ENCODE measurements at regions not wholly inside any gene's neighbourhood (a gene's known extent, or its start where the extent isn't known, plus 50 kb on each side); places are given as distances from the start of the nearest gene placed in this dataset.

- TF ChIP-seq RAD51 (IDR thresholded peaks at IDR 0.05; ENCODE audit: borderline replicate concordance, low read depth) = no peak
- TF ChIP-seq ZNF561 (CRISPR knock-in tag; conservative IDR thresholded peaks at IDR 0.05) = no peak
- no peak for TF ChIP-seq COPS2 (conservative IDR thresholded peaks at IDR 0.05)
- no peak for TF ChIP-seq ZNF311 (CRISPR knock-in tag; IDR thresholded peaks at IDR 0.05)
- TF ChIP-seq MNT (conservative IDR thresholded peaks at IDR 0.05) = no peak
- TF ChIP-seq ZBTB7A (IDR thresholded peaks at IDR 0.05; ENCODE audit: borderline replicate concordance, control insufficient read depth, low read depth, low read length) = no peak
Observed at GRCh38 chr2:128558895-128559532, 240.3 kb upstream of the HS6ST1 start (continued).

GRCh38 chr2:128559533-128560515 lies 241.2 kb upstream of the HS6ST1 start:
- FAIRE-seq = no peak
- POLR2A ChIA-PET = interaction anchor here (0.6 kb wide), 1 partner anchor 665 kb away, joined by 4 read pairs; no protein-coding TSS in a partner anchor

More at GRCh38 chr2:128559533-128560515, 241.2 kb upstream of the HS6ST1 start:
- CTCF ChIA-PET (ENCODE audit: low intra/inter-chr PET ratio) = no interaction called here
- in situ Hi-C loops (cut with MboI) = no loop called here
- no peak for DNase-seq (ENCODE audit: extremely low read depth in 1 of 4, low spot score in 3 of 4)
- Histone ChIP-seq H3K79me2 (ENCODE audit: control insufficient read depth, insufficient read depth, low read length) (no peaks in the 10 kb centered on the region), H4K20me1 (replicated peaks; ENCODE audit: control insufficient read depth, insufficient read depth, low read length) (no peaks in the 10 kb centered on the region; the same call in 1 of the 2 replicates), H3K27ac (ENCODE audit: extremely low read depth, low read depth, low read length) (no peak overlapping the region), H3K4me2 (ENCODE audit: insufficient read depth, low read length) (no peak overlapping the region), H3K4me3 (no peak overlapping the region), H2AFZ (ENCODE audit: low read depth, low read length) (no peak overlapping the region), H3K27me3 (ENCODE audit: control insufficient read depth in 2 of 2, insufficient read depth in 2 of 2, low read length in 2 of 2) (peaks cover 0 to 41% of the 10 kb centered on the region in 2 experiments; a peak in 3 of 5 replicates), H3K9me3 (replicated peaks; ENCODE audit: control insufficient read depth, insufficient read depth, low read depth, low read length) (no peaks in the 10 kb centered on the region), H3K9ac (ENCODE audit: insufficient read depth in 1 of 2, low read depth in 2 of 2, low read length in 2 of 2) (no peak overlapping the region; a peak in 1 of 4 replicates), H3K9me1 (ENCODE audit: control insufficient read depth, insufficient read depth, low read length) (no peaks in the 10 kb centered on the region), H3K4me1 (replicated peaks in 1 of 2; ENCODE audit: control insufficient read depth in 2 of 2, insufficient read depth in 2 of 2, low read length in 2 of 2) (no peaks in the 10 kb centered on the region; a peak in 1 of 5 replicates), H3K36me3 (ENCODE audit: control insufficient read depth, insufficient read depth, low read length) (no peaks in the 10 kb centered on the region)
- intact Hi-C loops (cut with micrococcal nuclease) = no loop called here
- no peak for TF ChIP-seq FOXJ3 (CRISPR knock-in tag; IDR thresholded peaks at IDR 0.05)
- TF ChIP-seq VEZF1 (CRISPR knock-in tag; IDR thresholded peaks at IDR 0.05) = no peak
- TF ChIP-seq SRSF3 (IDR thresholded peaks at IDR 0.05; ENCODE audit: insufficient read depth, low read length) = no peak
- TF ChIP-seq ZNF184 (CRISPR knock-in tag; IDR thresholded peaks at IDR 0.05) = no peak
- no peak for TF ChIP-seq NFIX (CRISPR knock-in tag; IDR thresholded peaks at IDR 0.05; ENCODE audit: low read depth)
- no peak for TF ChIP-seq RBM14 (IDR thresholded peaks at IDR 0.05; ENCODE audit: borderline replicate concordance, insufficient read depth, low read depth, low read length)
- no peak for TF ChIP-seq ELF1 (tag; IDR thresholded peaks at IDR 0.05)
- TF ChIP-seq ZNF197 (CRISPR knock-in tag; IDR thresholded peaks at IDR 0.05; ENCODE audit: low read depth) = no peak
- no peak for TF ChIP-seq PTBP1 (IDR thresholded peaks at IDR 0.05; ENCODE audit: low read depth, low read length)
- no peak for ATAC-seq
- WGBS (ENCODE audit: insufficient coverage, low coverage, missing lambda C conversion rate) = 2% methylated on average over 17 of the region's 18 CpGs
- BruUV-seq (replicated peaks) = no TSS peak
